ENCODE measurements at regions not wholly inside any gene's neighbourhood (a gene's known extent, or its start where the extent isn't known, plus 50 kb on each side); places are given as distances from the start of the nearest gene placed in this dataset.

DNA sequence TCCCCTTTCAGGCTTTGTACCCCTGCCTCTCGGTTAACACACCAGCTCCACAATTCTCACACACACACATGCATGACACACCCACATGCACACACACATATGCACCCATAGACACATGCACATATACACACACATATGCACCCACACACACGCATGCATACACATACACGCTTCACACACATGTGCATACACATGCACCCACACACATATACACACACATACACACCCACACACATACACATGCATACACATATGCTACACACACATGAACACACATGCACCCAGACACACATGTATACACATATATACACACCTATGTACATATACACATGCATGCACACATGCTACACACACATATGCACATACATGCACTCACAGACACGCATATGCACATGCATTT lies 61.7 kb upstream of the SLC25A33 start:
- no peak for TF ChIP-seq CTCF (IDR thresholded peaks at IDR 0.05; ENCODE audit: insufficient read depth, low read depth, low read length)
- no peak for TF ChIP-seq EZH2 (IDR thresholded peaks at IDR 0.05; ENCODE audit: insufficient read depth, low read length)

Measured in astrocyte (in vitro differentiated cells and primary cell).